ENCODE measurements at regions not wholly inside any gene's neighbourhood (a gene's known extent, or its start where the extent isn't known, plus 50 kb on each side); places are given as distances from the start of the nearest gene placed in this dataset.

- Histone ChIP-seq H3K36me3 (replicated peaks in 1 of 2; ENCODE audit: control insufficient read depth in 2 of 2, insufficient read depth in 2 of 2, low read length in 2 of 2) (no peaks in the 10 kb centered on the region), H3K27me3 (ENCODE audit: control insufficient read depth in 3 of 3, insufficient read depth in 3 of 3, low read depth in 1 of 3, low read length in 3 of 3) (no peaks in the 10 kb centered on the region), H3K27ac (replicated peaks; ENCODE audit: low read length) (no peak overlapping the region), H3K23ac (ENCODE audit: low read depth, low read length, poor library complexity) (no peak overlapping the region), H3K79me1 (ENCODE audit: low read depth, low read length) (no peaks in the 10 kb centered on the region), H2BK5ac (ENCODE audit: low read length) (no peak overlapping the region), H3K4me3 (ENCODE audit: low read length in 2 of 2) (no peak overlapping the region), H3K4ac (ENCODE audit: low read length) (no peak overlapping the region), H3K9ac (ENCODE audit: low read depth, low read length, poor library complexity) (no peak overlapping the region), H2BK15ac (ENCODE audit: low read length) (no peak overlapping the region), H2AFZ (ENCODE audit: low read length) (no peak overlapping the region), H2AK5ac (ENCODE audit: low read depth, low read length) (no peak overlapping the region), H2BK120ac (ENCODE audit: low read depth, low read length) (no peak overlapping the region), H3K18ac (ENCODE audit: low read length) (no peak overlapping the region), H2BK12ac (ENCODE audit: low read length) (no peak overlapping the region), H3K4me2 (ENCODE audit: insufficient read depth, low read length, poor library complexity, severe bottlenecking) (no peak overlapping the region), H4K91ac (ENCODE audit: low read depth, low read length, poor library complexity) (no peak overlapping the region), H3K4me1 (ENCODE audit: control insufficient read depth in 2 of 2, insufficient read depth in 1 of 2, low read depth in 1 of 2, low read length in 2 of 2) (peaks cover 3 to 14% of the 10 kb centered on the region in 2 donors), H4K8ac (ENCODE audit: low read depth, low read length) (no peak overlapping the region), H3K14ac (ENCODE audit: low read length) (no peak overlapping the region), H3K9me3 (replicated peaks in 1 of 2; ENCODE audit: control insufficient read depth in 2 of 2, insufficient read depth in 1 of 2, low read depth in 1 of 2, low read length in 2 of 2) (peaks cover 0 to 4% of the 10 kb centered on the region in 2 donors)
- no peak for DNase-seq (ENCODE audit: low spot score)
- WGBS, 2 donors (ENCODE audit: extremely low coverage in 2 of 2, insufficient read length in 2 of 2, insufficient replicate concordance in 1 of 2) = no CpG with 5 or more reads among the region's 6 CpGs
Measured at GRCh38 chr17:68790931-68791330, 164.3 kb downstream of the ABCA8 start.

- DNase-seq (ENCODE audit: low spot score) = no peak
- no peak overlapping the region for H2BK15ac ChIP-seq (ENCODE audit: low read length)
- no peaks in the 10 kb centered on the region for H3K36me3 ChIP-seq (replicated peaks in 1 of 2; ENCODE audit: control insufficient read depth in 2 of 2, insufficient read depth in 2 of 2, low read length in 2 of 2)
- H3K23ac ChIP-seq (ENCODE audit: low read depth, low read length, poor library complexity) = no peak overlapping the region
- no peaks in the 10 kb centered on the region for H3K79me1 ChIP-seq (ENCODE audit: low read depth, low read length)
- H3K4me3 ChIP-seq (ENCODE audit: low read length in 2 of 2) = no peak overlapping the region
- no peak overlapping the region for H2BK5ac ChIP-seq (ENCODE audit: low read length)
- no peaks in the 10 kb centered on the region for H3K27me3 ChIP-seq (ENCODE audit: control insufficient read depth in 3 of 3, insufficient read depth in 3 of 3, low read depth in 1 of 3, low read length in 3 of 3)
- no peak overlapping the region for H2BK12ac ChIP-seq (ENCODE audit: low read length)
- H3K18ac ChIP-seq (ENCODE audit: low read length) = no peak overlapping the region
- no peak overlapping the region for H3K27ac ChIP-seq (replicated peaks; ENCODE audit: low read length)
- H4K91ac ChIP-seq (ENCODE audit: low read depth, low read length, poor library complexity) = no peak overlapping the region
- H3K9me3 ChIP-seq (replicated peaks in 1 of 2; ENCODE audit: control insufficient read depth in 2 of 2, insufficient read depth in 1 of 2, low read depth in 1 of 2, low read length in 2 of 2) = peaks cover 0 to 4% of the 10 kb centered on the region in 2 donors
- peaks cover 3 to 14% of the 10 kb centered on the region in 2 donors for H3K4me1 ChIP-seq (ENCODE audit: control insufficient read depth in 2 of 2, insufficient read depth in 1 of 2, low read depth in 1 of 2, low read length in 2 of 2)
- no peak overlapping the region for H3K14ac ChIP-seq (ENCODE audit: low read length)
- H4K8ac ChIP-seq (ENCODE audit: low read depth, low read length) = no peak overlapping the region
- H2AK5ac ChIP-seq (ENCODE audit: low read depth, low read length) = no peak overlapping the region
- H2BK120ac ChIP-seq (ENCODE audit: low read depth, low read length) = no peak overlapping the region
- no peak overlapping the region for H3K9ac ChIP-seq (ENCODE audit: low read depth, low read length, poor library complexity)
- H3K4ac ChIP-seq (ENCODE audit: low read length) = no peak overlapping the region
- no CpG with 5 or more reads among the region's 3 CpGs for WGBS, 2 donors (ENCODE audit: extremely low coverage in 2 of 2, insufficient read length in 2 of 2, insufficient replicate concordance in 1 of 2)
- H2AFZ ChIP-seq (ENCODE audit: low read length) = no peak overlapping the region
- no peak overlapping the region for H3K4me2 ChIP-seq (ENCODE audit: insufficient read depth, low read length, poor library complexity, severe bottlenecking)
Measured at GRCh38 chr17:68790492-68790891, 164.7 kb downstream of the ABCA8 start.

- H2AK5ac ChIP-seq (ENCODE audit: low read depth, low read length) = no peak overlapping the region
- H2BK120ac ChIP-seq (ENCODE audit: low read depth, low read length) = no peak overlapping the region
- H3K18ac ChIP-seq (ENCODE audit: low read length) = no peak overlapping the region
- H3K9ac ChIP-seq (ENCODE audit: low read depth, low read length, poor library complexity) = no peak overlapping the region
- DNase-seq (ENCODE audit: low spot score) = no peak
- H2BK15ac ChIP-seq (ENCODE audit: low read length) = no peak overlapping the region
- no peak overlapping the region for H3K27ac ChIP-seq (replicated peaks; ENCODE audit: low read length)
- H3K4me1 ChIP-seq (ENCODE audit: control insufficient read depth in 2 of 2, insufficient read depth in 1 of 2, low read depth in 1 of 2, low read length in 2 of 2) = peaks cover 3 to 10% of the 10 kb centered on the region in 2 donors
- no peak overlapping the region for H4K8ac ChIP-seq (ENCODE audit: low read depth, low read length)
- no peak overlapping the region for H2AFZ ChIP-seq (ENCODE audit: low read length)
- H2BK12ac ChIP-seq (ENCODE audit: low read length) = no peak overlapping the region
- no peak overlapping the region for H2BK5ac ChIP-seq (ENCODE audit: low read length)
- no peak overlapping the region for H3K4me3 ChIP-seq (ENCODE audit: low read length in 2 of 2)
- WGBS, 2 donors (ENCODE audit: extremely low coverage in 2 of 2, insufficient read length in 2 of 2, insufficient replicate concordance in 1 of 2) = no CpG with 5 or more reads among the region's 2 CpGs
- H4K91ac ChIP-seq (ENCODE audit: low read depth, low read length, poor library complexity) = no peak overlapping the region
- H3K27me3 ChIP-seq (ENCODE audit: control insufficient read depth in 3 of 3, insufficient read depth in 3 of 3, low read depth in 1 of 3, low read length in 3 of 3) = no peaks in the 10 kb centered on the region
- no peaks in the 10 kb centered on the region for H3K79me1 ChIP-seq (ENCODE audit: low read depth, low read length)
- H3K4me2 ChIP-seq (ENCODE audit: insufficient read depth, low read length, poor library complexity, severe bottlenecking) = no peak overlapping the region
- peaks cover 0 to 4% of the 10 kb centered on the region in 2 donors for H3K9me3 ChIP-seq (replicated peaks in 1 of 2; ENCODE audit: control insufficient read depth in 2 of 2, insufficient read depth in 1 of 2, low read depth in 1 of 2, low read length in 2 of 2)
- H3K14ac ChIP-seq (ENCODE audit: low read length) = no peak overlapping the region
- H3K4ac ChIP-seq (ENCODE audit: low read length) = no peak overlapping the region
- no peak overlapping the region for H3K23ac ChIP-seq (ENCODE audit: low read depth, low read length, poor library complexity)
- no peaks in the 10 kb centered on the region for H3K36me3 ChIP-seq (replicated peaks in 1 of 2; ENCODE audit: control insufficient read depth in 2 of 2, insufficient read depth in 2 of 2, low read length in 2 of 2)
Measured at GRCh38 chr17:68789203-68789962, 165.8 kb downstream of the ABCA8 start.

GRCh38 chr17:68785565-68786486 lies 169.4 kb downstream of the ABCA8 start:
- Histone ChIP-seq H3K27ac (replicated peaks; ENCODE audit: low read length) (no peak overlapping the region), H3K4me3 (ENCODE audit: low read length in 2 of 2) (no peak overlapping the region)

More at GRCh38 chr17:68785565-68786486, 169.4 kb downstream of the ABCA8 start:
- H4K8ac ChIP-seq (ENCODE audit: low read depth, low read length) = no peak overlapping the region
- H3K4me2 ChIP-seq (ENCODE audit: insufficient read depth, low read length, poor library complexity, severe bottlenecking) = no peak overlapping the region
- no peaks in the 10 kb centered on the region for H3K79me1 ChIP-seq (ENCODE audit: low read depth, low read length)
- H3K9me3 ChIP-seq (replicated peaks in 1 of 2; ENCODE audit: control insufficient read depth in 2 of 2, insufficient read depth in 1 of 2, low read depth in 1 of 2, low read length in 2 of 2) = peaks cover 3 to 14% of the 10 kb centered on the region in 2 donors
- H2BK15ac ChIP-seq (ENCODE audit: low read length) = no peak overlapping the region
- H3K4me1 ChIP-seq (ENCODE audit: control insufficient read depth in 2 of 2, insufficient read depth in 1 of 2, low read depth in 1 of 2, low read length in 2 of 2) = no peaks in the 10 kb centered on the region
- no peak overlapping the region for H3K4ac ChIP-seq (ENCODE audit: low read length)
- H2AFZ ChIP-seq (ENCODE audit: low read length) = no peak overlapping the region
- no peaks in the 10 kb centered on the region for H3K27me3 ChIP-seq (ENCODE audit: control insufficient read depth in 3 of 3, insufficient read depth in 3 of 3, low read depth in 1 of 3, low read length in 3 of 3)
- H2BK120ac ChIP-seq (ENCODE audit: low read depth, low read length) = no peak overlapping the region
- H4K91ac ChIP-seq (ENCODE audit: low read depth, low read length, poor library complexity) = no peak overlapping the region
- no peak overlapping the region for H2BK5ac ChIP-seq (ENCODE audit: low read length)
- H3K9ac ChIP-seq (ENCODE audit: low read depth, low read length, poor library complexity) = no peak overlapping the region
- H3K14ac ChIP-seq (ENCODE audit: low read length) = no peak overlapping the region
- DNase-seq (ENCODE audit: low spot score) = no peak
- WGBS, 2 donors (ENCODE audit: extremely low coverage in 2 of 2, insufficient read length in 2 of 2, insufficient replicate concordance in 1 of 2) = no CpG with 5 or more reads among the region's 7 CpGs
- H3K36me3 ChIP-seq (replicated peaks in 1 of 2; ENCODE audit: control insufficient read depth in 2 of 2, insufficient read depth in 2 of 2, low read length in 2 of 2) = no peaks in the 10 kb centered on the region
- no peak overlapping the region for H3K18ac ChIP-seq (ENCODE audit: low read length)
- H3K23ac ChIP-seq (ENCODE audit: low read depth, low read length, poor library complexity) = no peak overlapping the region
- no peak overlapping the region for H2BK12ac ChIP-seq (ENCODE audit: low read length)
- H2AK5ac ChIP-seq (ENCODE audit: low read depth, low read length) = no peak overlapping the region
